Tibial artery (tissue), 4 donors: ENCODE measurements at regions not wholly inside any gene's neighbourhood (a gene's known extent, or its start where the extent isn't known, plus 50 kb on each side); places are given as distances from the start of the nearest gene placed in this dataset.
"Not testable (repeated sequence)": the region's sequence is repeated elsewhere in the genome, so short reads cannot be mapped to it uniquely, and the experiment has no call there.

Experiments used
- DNase-seq, 2 donors: peaks; one replicate each; pipeline ENCODE4 v3.0.0-alpha.2; 2019
- H3K27ac ChIP-seq, 2 donors: fragments of 200-600 bp; sonication (generic) in 1 of 2; 1 replicate in 1 of 2; 2 replicates in 1 of 2; pipeline ENCODE4 v1.5.1; 2018 to 2019; ENCODE audit warnings: mild to moderate bottlenecking in 1 of 2
- H3K27me3 ChIP-seq, 2 donors: fragments of 200-600 bp; sonication (generic) in 1 of 2; one replicate each; pipeline versions ENCODE4 v1.5.1 to v1.6.0; 2016 to 2019
- H3K36me3 ChIP-seq, 3 donors: fragments of 200-600 bp; sonication (generic) in 2 of 3; one replicate each; pipeline ENCODE4 v1.5.1; 2016 to 2019; ENCODE audit warnings: mild to moderate bottlenecking in 2 of 3
- H3K4me1 ChIP-seq, 4 donors: fragments of 200-600 bp; sonication (generic) in 2 of 4; 1 replicate in 3 of 4; 2 replicates in 1 of 4; pipeline ENCODE4 v1.5.1; 2016 to 2019
- H3K4me3 ChIP-seq, 2 donors: fragments of 200-600 bp; sonication (generic) in 1 of 2; 1 replicate in 1 of 2; 2 replicates in 1 of 2; pipeline ENCODE4 v1.5.1; 2018 to 2019; ENCODE audit warnings: mild to moderate bottlenecking in 2 of 2
- H3K9me3 ChIP-seq, 3 donors: fragments of 200-600 bp; sonication (generic) in 1 of 3; one replicate each; pipeline ENCODE4 v1.5.1; 2016 to 2019
- CTCF ChIP-seq, 2 experiments: fragments of 200-600 bp in 1 of 2; fragments of 450-650 bp in 1 of 2; IDR thresholded peaks; one replicate each; pipeline ENCODE4 v1.5.1; 2017 to 2019; ENCODE audit warnings: antibody characterized with exemption in 2 of 2, mild to moderate bottlenecking in 1 of 2, moderate library complexity in 1 of 2
- intact Hi-C: fragments of 100-400 bp; cut with DNase I; formaldehyde crosslinking; loops from one replicate; pipeline ENCODE4 v1.15.0; 2023; ENCODE audit warnings: low total_unique reads

- no peak overlapping the region for H3K4me3 ChIP-seq
- no peak overlapping the region for H3K27ac ChIP-seq
- H3K9me3 ChIP-seq, result no peaks in the 10 kb centered on the region
- H3K36me3 ChIP-seq, result no peaks in the 10 kb centered on the region
- DNase-seq, result no peak
- intact Hi-C loops, result no loop called here
- H3K27me3 ChIP-seq, result no peaks in the 10 kb centered on the region
- peaks cover 0 to 5% (median 0%) of the 10 kb centered on the region in 4 donors for H3K4me1 ChIP-seq
- TF ChIP-seq CTCF (IDR thresholded peaks at IDR 0.05), result no peak
Measured at GRCh38 chr18:41639218-41639617, 315.8 kb upstream of the PIK3C3 start.

GRCh38 chr18:41631723-41632285, 323.2 kb upstream of the PIK3C3 start:
- H3K27ac ChIP-seq, H3K9me3 ChIP-seq, H3K36me3 ChIP-seq, H3K27me3 ChIP-seq, DNase-seq, H3K4me1 ChIP-seq, intact Hi-C loops, H3K4me3 ChIP-seq: not testable (repeated sequence)

GRCh38 chr18:41630232-41630886, 324.7 kb upstream of the PIK3C3 start:
- Histone ChIP-seq H3K36me3 (no peaks in the 10 kb centered on the region), H3K9me3 (no peaks in the 10 kb centered on the region), H3K4me3 (no peak overlapping the region), H3K27me3 (no peaks in the 10 kb centered on the region), H3K4me1 (no peaks in the 10 kb centered on the region), H3K27ac (no peak overlapping the region)
- TF ChIP-seq CTCF (IDR thresholded peaks at IDR 0.05), result no peak
- intact Hi-C loops, result no loop called here
- DNase-seq, result no peak

- intact Hi-C loops, result no loop called here
- no peak for DNase-seq
- H3K36me3 ChIP-seq, result no peaks in the 10 kb centered on the region
Measured at GRCh38 chr18:41624460-41624859, 330.6 kb upstream of the PIK3C3 start.

GRCh38 chr18:41621177-41621576, 333.9 kb upstream of the PIK3C3 start:
- no peaks in the 10 kb centered on the region for H3K36me3 ChIP-seq
- H3K27me3 ChIP-seq, result no peaks in the 10 kb centered on the region
- no peak overlapping the region for H3K4me3 ChIP-seq
- no peak for TF ChIP-seq CTCF (IDR thresholded peaks at IDR 0.05)
- no peak overlapping the region for H3K27ac ChIP-seq
- peaks cover 0 to 9% (median 0%) of the 10 kb centered on the region in 4 donors for H3K4me1 ChIP-seq
- no peak for DNase-seq
- H3K9me3 ChIP-seq, result no peaks in the 10 kb centered on the region
- intact Hi-C loops, result no loop called here

More at GRCh38 chr18:41624460-41624859, 330.6 kb upstream of the PIK3C3 start:
- Histone ChIP-seq H3K4me3 (no peak overlapping the region), H3K27ac (no peak overlapping the region), H3K27me3 (no peaks in the 10 kb centered on the region), H3K4me1 (peaks cover 0 to 9% (median 0%) of the 10 kb centered on the region in 4 donors), H3K9me3 (no peaks in the 10 kb centered on the region)
- TF ChIP-seq CTCF (IDR thresholded peaks at IDR 0.05), result no peak

- H3K4me1 ChIP-seq, result peaks cover 0 to 9% (median 0%) of the 10 kb centered on the region in 4 donors
- TF ChIP-seq CTCF (IDR thresholded peaks at IDR 0.05), result no peak
- H3K36me3 ChIP-seq, result no peaks in the 10 kb centered on the region
- H3K4me3 ChIP-seq, result no peak overlapping the region
- H3K27me3 ChIP-seq, result no peaks in the 10 kb centered on the region
- H3K9me3 ChIP-seq, result no peaks in the 10 kb centered on the region
- DNase-seq, result no peak
- no peak overlapping the region for H3K27ac ChIP-seq
- intact Hi-C loops, result no loop called here
Measured at GRCh38 chr18:41618147-41618546, 336.9 kb upstream of the PIK3C3 start.
